ENCODE measurements at regions not wholly inside any gene's neighbourhood (a gene's known extent, or its start where the extent isn't known, plus 50 kb on each side); places are given as distances from the start of the nearest gene placed in this dataset.

- H3K4me3 ChIP-seq (ENCODE audit: low read length), result no peak overlapping the region
- Mint-ChIP-seq H3K27me3 (ENCODE audit: low read depth in 2 of 2) (peaks cover 5 to 8% of the 10 kb centered on the region in 2 donors), H3K27ac (no peak overlapping the region), H3K4me3 (no peak overlapping the region), H3K36me3 (no peaks in the 10 kb centered on the region), H3K9me3 (no peaks in the 10 kb centered on the region), H3K4me1 (peaks cover 8 to 13% of the 10 kb centered on the region in 2 donors)
- ATAC-seq, result no peak
- no peaks in the 10 kb centered on the region for H3K9me3 ChIP-seq (ENCODE audit: control insufficient read depth, insufficient read depth, low read length)
- intact Hi-C loops (cut with micrococcal nuclease), result no loop called here
- no peak overlapping the region for H3K27ac ChIP-seq (ENCODE audit: low read length)
- no peak for TF ChIP-seq CTCF (IDR thresholded peaks at IDR 0.05)
- H3K4me1 ChIP-seq (ENCODE audit: control insufficient read depth, insufficient read depth, low read length), result peaks cover 10% of the 10 kb centered on the region
- no peaks in the 10 kb centered on the region for H3K27me3 ChIP-seq (ENCODE audit: control insufficient read depth, insufficient read depth, low read length)
- WGBS (ENCODE audit: insufficient coverage), result 82% methylated on average over 7 of the region's 8 CpGs
- H3K36me3 ChIP-seq (ENCODE audit: control insufficient read depth, insufficient read depth, low read length), result no peaks in the 10 kb centered on the region
- no peak for DNase-seq
Measured at GRCh38 chr3:159854500-159855124, 134.0 kb upstream of the IL12A start.

GRCh38 chr3:159855599-159856346 lies 132.9 kb upstream of the IL12A start:
- H3K9me3 ChIP-seq (ENCODE audit: control insufficient read depth, insufficient read depth, low read length), result no peaks in the 10 kb centered on the region
- peaks cover 8 to 13% of the 10 kb centered on the region in 2 donors for H3K4me1 Mint-ChIP-seq
- no peak for ATAC-seq
- H3K4me3 Mint-ChIP-seq, result no peak overlapping the region
- H3K9me3 Mint-ChIP-seq, result no peaks in the 10 kb centered on the region
- intact Hi-C loops (cut with micrococcal nuclease), result no loop called here
- no peak for TF ChIP-seq CTCF (IDR thresholded peaks at IDR 0.05)
- H3K27me3 Mint-ChIP-seq (ENCODE audit: low read depth in 2 of 2), result peaks cover 5 to 8% of the 10 kb centered on the region in 2 donors
- H3K4me1 ChIP-seq (ENCODE audit: control insufficient read depth, insufficient read depth, low read length), result peaks cover 10% of the 10 kb centered on the region
- no peak overlapping the region for H3K27ac Mint-ChIP-seq
- H3K4me3 ChIP-seq (ENCODE audit: low read length), result no peak overlapping the region
- H3K27ac ChIP-seq (ENCODE audit: low read length), result no peak overlapping the region
- H3K36me3 ChIP-seq (ENCODE audit: control insufficient read depth, insufficient read depth, low read length), result no peaks in the 10 kb centered on the region
- H3K27me3 ChIP-seq (ENCODE audit: control insufficient read depth, insufficient read depth, low read length), result no peaks in the 10 kb centered on the region
- no peak for DNase-seq
- WGBS (ENCODE audit: insufficient coverage), result 65% methylated on average over 5 of the region's 5 CpGs
- no peaks in the 10 kb centered on the region for H3K36me3 Mint-ChIP-seq

- Mint-ChIP-seq H3K9me3 (no peaks in the 10 kb centered on the region), H3K27ac (no peak overlapping the region), H3K4me3 (no peak overlapping the region), H3K36me3 (no peaks in the 10 kb centered on the region), H3K4me1 (peaks cover 8 to 13% of the 10 kb centered on the region in 2 donors), H3K27me3 (ENCODE audit: low read depth in 2 of 2) (peaks cover 5 to 8% of the 10 kb centered on the region in 2 donors)
- Histone ChIP-seq H3K4me3 (ENCODE audit: low read length) (no peak overlapping the region), H3K27ac (ENCODE audit: low read length) (no peak overlapping the region), H3K9me3 (ENCODE audit: control insufficient read depth, insufficient read depth, low read length) (no peaks in the 10 kb centered on the region), H3K4me1 (ENCODE audit: control insufficient read depth, insufficient read depth, low read length) (peaks cover 10% of the 10 kb centered on the region), H3K27me3 (ENCODE audit: control insufficient read depth, insufficient read depth, low read length) (no peaks in the 10 kb centered on the region), H3K36me3 (ENCODE audit: control insufficient read depth, insufficient read depth, low read length) (no peaks in the 10 kb centered on the region)
- no peak for ATAC-seq
- DNase-seq, result no peak
- intact Hi-C loops (cut with micrococcal nuclease), result no loop called here
- no peak for TF ChIP-seq CTCF (IDR thresholded peaks at IDR 0.05)
- WGBS (ENCODE audit: insufficient coverage), result 44% methylated on average over 13 of the region's 13 CpGs
Measured at GRCh38 chr3:159856590-159857104, 132.0 kb upstream of the IL12A start.

Data from natural killer cell (primary cell).